HEK293 (cell line): ENCODE measurements at regions not wholly inside any gene's neighbourhood (a gene's known extent, or its start where the extent isn't known, plus 50 kb on each side); places are given as distances from the start of the nearest gene placed in this dataset.

Experiments used
- FEZF1 ChIP-seq: fragments of 450-650 bp; formaldehyde crosslinking; IDR thresholded peaks from 2 replicates; pipeline ENCODE4 v1.5.1; 2016; ENCODE audit warnings: missing biosample characterization, missing genetic modification characterization
- MYNN ChIP-seq: fragments of 450-650 bp; formaldehyde crosslinking; IDR thresholded peaks from 2 replicates; pipeline ENCODE4 v1.5.1; 2016; ENCODE audit warnings: missing biosample characterization, missing genetic modification characterization, borderline replicate concordance
- SALL2 ChIP-seq: fragments of 450-650 bp; formaldehyde crosslinking; IDR thresholded peaks from 2 replicates; pipeline ENCODE4 v1.5.0; 2017; ENCODE audit warnings: missing biosample characterization, mild to moderate bottlenecking, missing genetic modification characterization, borderline replicate concordance
- SP2 ChIP-seq: fragments of 450-650 bp; formaldehyde crosslinking; IDR thresholded peaks from 2 replicates; pipeline ENCODE4 v1.5.1; 2016; ENCODE audit warnings: missing biosample characterization, missing genetic modification characterization
- ZFP37 ChIP-seq: fragments of 450-650 bp; formaldehyde crosslinking; IDR thresholded peaks from 2 replicates; pipeline ENCODE4 v1.5.1; 2016; ENCODE audit warnings: missing biosample characterization, missing genetic modification characterization
- ZNF114 ChIP-seq: fragments of 450-650 bp; formaldehyde crosslinking; IDR thresholded peaks from 2 replicates; pipeline ENCODE4 v1.5.0; 2017; ENCODE audit warnings: missing biosample characterization, missing genetic modification characterization
- ZNF311 ChIP-seq: fragments of 450-650 bp; formaldehyde crosslinking; IDR thresholded peaks from 2 replicates; pipeline ENCODE4 v1.5.1; 2017; ENCODE audit warnings: missing biosample characterization, missing genetic modification characterization, borderline replicate concordance
- ZNF423 ChIP-seq: fragments of 450-650 bp; formaldehyde crosslinking; IDR thresholded peaks from 2 replicates; pipeline ENCODE4 v1.5.1; 2016; ENCODE audit warnings: missing biosample characterization, missing genetic modification characterization
- ZNF549 ChIP-seq: fragments of 450-650 bp; IDR thresholded peaks from 2 replicates; pipeline ENCODE4 v1.5.1; 2018; ENCODE audit warnings: missing biosample characterization, missing genetic modification characterization, mild to moderate bottlenecking, inconsistent platforms, moderate library complexity
- ZNF701 ChIP-seq: fragments of 450-650 bp; formaldehyde crosslinking; IDR thresholded peaks from 2 replicates; pipeline ENCODE4 v1.5.1; 2016; ENCODE audit warnings: missing biosample characterization, missing genetic modification characterization
- ZNF785 ChIP-seq: fragments of 450-650 bp; formaldehyde crosslinking; IDR thresholded peaks from 2 replicates; pipeline ENCODE4 v1.5.1; 2016; ENCODE audit warnings: missing biosample characterization, missing genetic modification characterization
- TF ChIP-seq, protein P1 (sequence below): fragments of 450-650 bp; IDR thresholded peaks from 2 replicates; pipeline ENCODE4 v1.5.1; 2018; ENCODE audit warnings: missing biosample characterization, missing genetic modification characterization
- TF ChIP-seq, protein P2 (sequence below): fragments of 450-650 bp; formaldehyde crosslinking; IDR thresholded peaks from 2 replicates; pipeline ENCODE4 v1.5.1; 2016; ENCODE audit warnings: missing biosample characterization, missing genetic modification characterization

DNA sequence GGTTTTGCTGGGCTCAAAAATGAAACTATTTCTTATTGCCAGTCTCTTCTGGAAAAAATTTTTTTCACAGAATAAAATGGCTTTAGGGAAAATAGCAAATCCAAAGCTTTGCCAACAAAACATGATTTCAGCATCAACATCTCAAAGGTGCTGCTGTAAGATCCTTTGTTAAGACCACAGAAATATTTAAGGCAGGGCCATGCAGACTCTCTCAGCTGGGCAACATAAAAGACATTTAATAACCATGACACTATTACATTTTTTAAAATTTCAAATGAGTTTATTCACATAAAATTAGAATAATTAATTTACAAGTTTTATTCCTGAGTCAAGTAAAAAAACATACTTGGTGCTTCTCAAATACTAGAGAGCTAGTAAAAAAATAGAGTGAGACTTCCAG is 527.1 kb upstream of the DPPA4 start:
- TF ChIP-seq, protein P1, sequence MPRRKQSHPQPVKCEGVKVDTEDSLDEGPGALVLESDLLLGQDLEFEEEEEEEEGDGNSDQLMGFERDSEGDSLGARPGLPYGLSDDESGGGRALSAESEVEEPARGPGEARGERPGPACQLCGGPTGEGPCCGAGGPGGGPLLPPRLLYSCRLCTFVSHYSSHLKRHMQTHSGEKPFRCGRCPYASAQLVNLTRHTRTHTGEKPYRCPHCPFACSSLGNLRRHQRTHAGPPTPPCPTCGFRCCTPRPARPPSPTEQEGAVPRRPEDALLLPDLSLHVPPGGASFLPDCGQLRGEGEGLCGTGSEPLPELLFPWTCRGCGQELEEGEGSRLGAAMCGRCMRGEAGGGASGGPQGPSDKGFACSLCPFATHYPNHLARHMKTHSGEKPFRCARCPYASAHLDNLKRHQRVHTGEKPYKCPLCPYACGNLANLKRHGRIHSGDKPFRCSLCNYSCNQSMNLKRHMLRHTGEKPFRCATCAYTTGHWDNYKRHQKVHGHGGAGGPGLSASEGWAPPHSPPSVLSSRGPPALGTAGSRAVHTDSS (tag by site-specific recombination): no peak
- TF ChIP-seq ZNF114 (tag by site-specific recombination) (no peak), SALL2 (tag by site-specific recombination) (no peak), ZNF423 (tag by site-specific recombination) (no peak), ZNF785 (tag by site-specific recombination) (no peak), MYNN (tag by site-specific recombination) (no peak), SP2 (tag by site-specific recombination) (no peak), ZNF311 (no peak), ZNF549 (no peak), ZNF701 (tag by site-specific recombination) (no peak), FEZF1 (tag by site-specific recombination) (no peak), ZFP37 (tag by site-specific recombination) (no peak)
- TF ChIP-seq, protein P2, sequence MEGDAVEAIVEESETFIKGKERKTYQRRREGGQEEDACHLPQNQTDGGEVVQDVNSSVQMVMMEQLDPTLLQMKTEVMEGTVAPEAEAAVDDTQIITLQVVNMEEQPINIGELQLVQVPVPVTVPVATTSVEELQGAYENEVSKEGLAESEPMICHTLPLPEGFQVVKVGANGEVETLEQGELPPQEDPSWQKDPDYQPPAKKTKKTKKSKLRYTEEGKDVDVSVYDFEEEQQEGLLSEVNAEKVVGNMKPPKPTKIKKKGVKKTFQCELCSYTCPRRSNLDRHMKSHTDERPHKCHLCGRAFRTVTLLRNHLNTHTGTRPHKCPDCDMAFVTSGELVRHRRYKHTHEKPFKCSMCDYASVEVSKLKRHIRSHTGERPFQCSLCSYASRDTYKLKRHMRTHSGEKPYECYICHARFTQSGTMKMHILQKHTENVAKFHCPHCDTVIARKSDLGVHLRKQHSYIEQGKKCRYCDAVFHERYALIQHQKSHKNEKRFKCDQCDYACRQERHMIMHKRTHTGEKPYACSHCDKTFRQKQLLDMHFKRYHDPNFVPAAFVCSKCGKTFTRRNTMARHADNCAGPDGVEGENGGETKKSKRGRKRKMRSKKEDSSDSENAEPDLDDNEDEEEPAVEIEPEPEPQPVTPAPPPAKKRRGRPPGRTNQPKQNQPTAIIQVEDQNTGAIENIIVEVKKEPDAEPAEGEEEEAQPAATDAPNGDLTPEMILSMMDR (tag by site-specific recombination): no peak
